Breast epithelium (tissue), 3 donors: ENCODE measurements at regions not wholly inside any gene's neighbourhood (a gene's known extent, or its start where the extent isn't known, plus 50 kb on each side); places are given as distances from the start of the nearest gene placed in this dataset.

Experiments used
- CTCF ChIP-seq, 3 donors: fragments of 450-650 bp; IDR thresholded peaks; one replicate each; pipeline ENCODE4 v1.5.1; 2016 to 2017; ENCODE audit warnings: antibody characterized with exemption in 3 of 3, mild to moderate bottlenecking in 3 of 3, moderate library complexity in 3 of 3
- POLR2A ChIP-seq: fragments of 450-650 bp; IDR thresholded peaks from one replicate; pipeline ENCODE4 v1.6.1; 2016; ENCODE audit warnings: antibody characterized with exemption, mild to moderate bottlenecking, moderate library complexity

GRCh38 chr16:35573407-35573806, 2114.0 kb downstream of the TP53TG3F start:
- TF ChIP-seq CTCF (IDR thresholded peaks at IDR 0.05) = no peak
- TF ChIP-seq POLR2A = no peak
